Fibroblast of pulmonary artery (primary cell): ENCODE measurements at regions not wholly inside any gene's neighbourhood (a gene's known extent, or its start where the extent isn't known, plus 50 kb on each side); places are given as distances from the start of the nearest gene placed in this dataset.

Experiments used
- DNase-seq: peaks from one replicate; pipeline ENCODE4 v3.0.0-alpha.2; 2010; ENCODE audit warnings: low read depth
- H3K4me3 ChIP-seq: replicated peaks from 2 replicates; pipeline ENCODE4 v1.5.1; 2011; ENCODE audit warnings: low read depth, mild to moderate bottlenecking, control low read depth, low read length, moderate library complexity
- CTCF ChIP-seq: IDR thresholded peaks from 2 replicates; pipeline ENCODE4 v1.5.1; 2011; ENCODE audit warnings: mild to moderate bottlenecking, control low read depth, low read length, inconsistent platforms; ENCODE audit errors: missing control alignments

DNA sequence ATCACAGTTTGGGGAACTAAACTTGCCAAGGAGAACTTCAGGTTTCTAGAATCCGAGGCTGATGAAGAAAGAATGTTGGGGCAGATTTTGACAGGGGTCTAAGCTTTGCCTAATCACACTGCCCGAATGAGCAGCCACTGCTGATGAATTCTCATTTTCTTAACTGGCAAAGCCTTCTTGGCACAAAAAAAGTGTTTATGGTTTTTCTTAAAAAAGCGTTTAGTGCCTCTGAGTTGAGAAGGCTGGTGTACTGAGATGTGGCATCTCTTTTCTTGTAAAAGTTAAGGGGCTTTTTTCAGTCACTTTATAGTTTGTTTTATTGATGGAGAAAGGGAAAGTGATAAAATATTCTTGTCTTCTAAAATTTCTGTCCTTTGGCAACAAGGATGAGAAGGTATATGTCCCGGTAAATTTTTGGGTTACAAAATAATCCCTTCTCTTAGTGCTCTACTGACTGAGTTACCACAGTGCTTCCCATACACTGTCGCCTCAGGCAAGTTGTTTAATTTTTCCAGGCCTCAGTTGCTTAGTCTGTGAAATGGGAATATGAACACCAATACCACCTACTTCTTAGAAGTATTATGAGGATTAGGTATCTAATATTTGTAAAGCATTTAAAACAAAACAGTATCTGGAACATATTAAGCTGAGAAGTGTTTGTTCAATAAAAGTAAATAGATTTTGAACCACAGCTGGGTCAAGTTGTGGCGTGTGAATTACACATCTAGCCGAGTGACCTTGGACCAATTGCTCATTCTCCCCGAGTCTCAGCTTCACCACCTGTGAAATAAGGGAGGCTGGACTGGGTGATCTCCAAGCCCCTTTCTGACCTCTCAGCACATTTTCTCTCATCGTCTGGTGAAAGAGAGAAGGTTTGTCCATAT lies 320.8 kb downstream of the HAPSTR1 start:
- DNase-seq: no peak

DNA sequence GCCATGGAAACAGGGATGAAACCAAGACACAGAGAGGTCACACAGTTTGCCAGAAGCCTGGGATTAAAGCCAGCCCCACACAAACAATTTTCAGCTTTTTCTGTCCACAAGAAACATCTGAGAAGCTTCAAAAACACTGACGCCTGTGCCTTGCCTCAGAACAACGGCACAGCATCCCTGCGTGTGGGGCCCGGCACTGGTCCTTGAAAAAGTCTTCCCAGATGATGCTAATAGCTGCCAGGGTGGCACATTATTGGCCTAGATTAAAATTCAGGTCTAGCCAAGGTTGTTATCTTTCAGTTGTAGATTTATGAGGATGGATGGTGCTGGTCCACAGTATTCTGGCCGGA lies 321.4 kb downstream of the HAPSTR1 start:
- no peak overlapping the region for H3K4me3 ChIP-seq
- DNase-seq: no peak
- no peak for TF ChIP-seq CTCF

More for the DNA sequence above, 320.8 kb downstream of the HAPSTR1 start:
- no peak for TF ChIP-seq CTCF
- H3K4me3 ChIP-seq: no peak overlapping the region

DNA sequence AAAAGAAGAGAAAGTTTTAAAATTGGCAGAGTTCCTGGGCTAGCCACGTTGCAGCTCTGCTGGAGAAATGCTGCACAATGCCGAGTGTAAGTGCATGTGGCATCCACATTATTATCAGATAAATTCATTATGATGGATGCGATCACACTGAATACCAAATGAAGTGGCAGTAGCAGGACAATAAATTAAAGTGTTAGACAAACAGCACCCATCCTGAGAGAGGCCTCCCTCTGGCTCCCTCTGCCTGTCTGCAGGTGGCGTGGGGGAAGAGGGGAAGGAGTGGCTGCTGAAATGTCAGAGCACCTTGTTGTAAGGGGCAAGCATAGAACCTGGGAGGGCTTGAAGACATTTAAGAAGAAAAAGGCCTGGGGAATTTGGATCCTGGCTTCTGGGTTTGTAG lies 324.1 kb downstream of the HAPSTR1 start:
- H3K4me3 ChIP-seq: no peak overlapping the region
- no peak for TF ChIP-seq CTCF
- no peak for DNase-seq

DNA sequence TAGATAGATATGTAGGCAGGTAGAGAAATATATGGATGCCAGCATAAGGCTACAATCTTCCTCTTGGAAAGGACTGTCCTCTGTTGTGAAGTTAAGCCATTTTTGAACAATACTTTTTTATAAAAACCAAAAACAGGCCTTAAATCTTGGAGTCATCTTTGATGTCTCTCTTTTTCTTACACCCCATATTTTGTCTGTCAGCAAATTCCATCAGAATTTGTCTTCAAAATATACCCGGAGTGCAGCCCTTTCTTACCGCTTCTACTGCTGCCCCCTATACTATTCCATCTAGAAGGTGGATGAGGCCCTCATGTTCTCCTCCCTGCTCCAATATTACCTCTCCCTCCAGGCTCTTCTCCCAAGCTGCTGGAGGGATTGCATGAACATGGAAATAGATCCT lies 326.5 kb downstream of the HAPSTR1 start:
- TF ChIP-seq CTCF: no peak
- no peak for DNase-seq
- no peak overlapping the region for H3K4me3 ChIP-seq

DNA sequence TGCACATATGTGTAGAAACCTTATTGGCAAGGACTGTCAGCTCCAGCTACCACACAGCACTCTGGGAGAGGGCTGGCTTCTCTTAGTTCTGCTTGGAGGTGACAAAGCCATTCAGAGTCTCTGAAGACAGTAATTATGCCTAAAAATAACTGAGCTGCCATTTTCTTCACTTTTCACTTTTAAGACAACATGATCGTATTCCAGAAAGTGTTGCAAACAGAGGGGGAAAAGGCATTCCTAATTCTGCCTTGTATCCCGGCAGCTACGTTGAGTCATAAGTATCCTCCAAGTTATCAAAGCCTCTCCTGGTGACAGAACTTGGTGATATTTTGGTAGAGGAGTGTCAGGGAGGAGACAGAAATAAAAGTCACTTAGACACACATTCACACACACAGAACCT lies 327.7 kb downstream of the HAPSTR1 start:
- TF ChIP-seq CTCF: no peak
- no peak overlapping the region for H3K4me3 ChIP-seq
- no peak for DNase-seq

- no peak for TF ChIP-seq CTCF
- no peak for DNase-seq
- H3K4me3 ChIP-seq: no peak overlapping the region
Observed at GRCh38 chr16:9422762-9423513, 331.5 kb downstream of the HAPSTR1 start.

DNA sequence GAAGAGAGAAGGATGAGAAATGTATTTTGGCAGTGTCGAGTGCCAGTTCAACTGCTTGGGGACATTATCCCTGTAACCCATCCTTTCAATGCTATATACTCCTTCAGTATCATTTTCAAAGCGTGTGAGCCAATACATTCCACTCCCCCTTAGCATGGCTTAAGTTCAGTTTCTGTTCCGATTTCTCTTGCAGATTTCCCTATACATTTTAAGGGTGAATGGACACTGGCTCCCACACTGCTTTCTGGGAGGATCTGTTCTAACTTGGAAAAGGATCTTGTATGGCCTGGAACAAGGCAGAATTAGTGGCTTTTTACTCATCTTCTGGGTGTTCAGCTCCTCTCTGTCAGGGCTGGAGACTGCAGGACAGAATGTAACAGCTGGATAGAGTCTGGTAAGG lies 333.8 kb downstream of the HAPSTR1 start:
- H3K4me3 ChIP-seq: no peak overlapping the region
- DNase-seq: no peak
- no peak for TF ChIP-seq CTCF
